B cell (primary cell): ENCODE measurements at regions not wholly inside any gene's neighbourhood (a gene's known extent, or its start where the extent isn't known, plus 50 kb on each side); places are given as distances from the start of the nearest gene placed in this dataset.

Experiments used
- ATAC-seq: fragments of 200-7000 bp; cut with Tn5 transposase; one replicate; pipeline ENCODE4 v1.10.0; 2021; ENCODE audit warnings: low read depth, mild to moderate bottlenecking, moderate number of reproducible peaks, moderate library complexity
- CTCF ChIA-PET: fragments of 350-600 bp; sonication (Branson Sonifier 250); formaldehyde crosslinking; loops from one replicate; lab custom pipeline; 2021; ENCODE audit warnings: antibody characterized with exemption, inconsistent platforms; lab: Charles Lee
- POLR2A ChIA-PET: fragments of 350-600 bp; sonication (Branson Sonifier 250); formaldehyde crosslinking; loops from one replicate; lab custom pipeline; 2021; ENCODE audit warnings: antibody characterized with exemption; lab: Charles Lee
- DNase-seq: peaks from one replicate; pipeline ENCODE4 v3.0.0; 2013
- H2AFZ ChIP-seq: 2 replicates; pipeline ENCODE4 v1.6.1; 2012; ENCODE audit warnings: mild to moderate bottlenecking, low read depth, low read length; ENCODE audit not compliant: insufficient read depth, poor library complexity, severe bottlenecking
- H3K27ac ChIP-seq, 2 donors: 1 replicate in 1 of 2; 2 replicates in 1 of 2; pipeline ENCODE4 v1.5.1; 2012 to 2013; ENCODE audit warnings: low read length in 2 of 2, mild to moderate bottlenecking in 2 of 2, moderate library complexity in 1 of 2
- H3K27me3 ChIP-seq, 4 experiments: fragments of 200-600 bp in 1 of 4; sonication (generic) in 1 of 4; replicated peaks in 1 of 4; 1 replicate in 2 of 4; 2 replicates in 2 of 4; pipeline versions ENCODE4 v1.6.1 to v1.7.0; 2013 to 2016; ENCODE audit warnings: low read length in 3 of 4, mild to moderate bottlenecking in 2 of 4, mixed read lengths in 1 of 4, moderate library complexity in 1 of 4; ENCODE audit not compliant: insufficient read depth in 4 of 4, control insufficient read depth in 3 of 4; ENCODE audit errors: control extremely low read depth in 1 of 4
- H3K36me3 ChIP-seq, 2 experiments: replicated peaks in 1 of 2; 1 replicate in 1 of 2; 2 replicates in 1 of 2; pipeline versions ENCODE4 v1.6.1 to v1.7.1; 2013; ENCODE audit warnings: low read length in 1 of 2; ENCODE audit not compliant: insufficient read depth in 2 of 2, control insufficient read depth in 1 of 2; ENCODE audit errors: control extremely low read depth in 1 of 2, extremely low read depth in 1 of 2
- H3K4me1 ChIP-seq, 2 donors: fragments of 200-600 bp in 1 of 2; sonication (generic) in 1 of 2; 1 replicate in 1 of 2; 2 replicates in 1 of 2; pipeline versions ENCODE4 v1.5.1 to v1.6.1; 2013 to 2017; ENCODE audit warnings: low read length in 2 of 2; ENCODE audit not compliant: control insufficient read depth in 2 of 2, insufficient read depth in 2 of 2
- H3K4me2 ChIP-seq: replicated peaks from 2 replicates; pipeline ENCODE3; 2012; ENCODE audit warnings: mild to moderate bottlenecking, low read depth, low read length; ENCODE audit not compliant: poor library complexity, severe bottlenecking
- H3K4me3 ChIP-seq, 5 experiments: fragments of 200-600 bp in 1 of 5; sonication (generic) in 1 of 5; 1 replicate in 3 of 5; 2 replicates in 2 of 5; pipeline versions ENCODE4 v1.5.1 to v1.7.0; 2011 to 2016; ENCODE audit warnings: low read length in 4 of 5, mild to moderate bottlenecking in 4 of 5, low read depth in 2 of 5, control low read depth in 1 of 5, moderate library complexity in 1 of 5; ENCODE audit not compliant: insufficient read depth in 1 of 5; ENCODE audit errors: control extremely low read depth in 1 of 5, extremely low read depth in 1 of 5
- H3K79me2 ChIP-seq: fragments of 200-600 bp; sonication (generic); one replicate; pipeline ENCODE4 v1.6.0; 2016; ENCODE audit warnings: low read length; ENCODE audit not compliant: control insufficient read depth, insufficient read depth
- H3K9ac ChIP-seq: fragments of 200-600 bp; sonication (generic); 2 replicates; pipeline ENCODE4 v1.6.1; 2017; ENCODE audit warnings: mild to moderate bottlenecking, low read length, moderate library complexity
- H3K9me3 ChIP-seq, 3 donors: one replicate each; pipeline versions ENCODE4 v1.6.1 to v1.7.1; 2013; ENCODE audit warnings: low read length in 2 of 3; ENCODE audit not compliant: control insufficient read depth in 2 of 3, insufficient read depth in 1 of 3; ENCODE audit errors: control extremely low read depth in 1 of 3
- H4K20me1 ChIP-seq: 2 replicates; pipeline ENCODE4 v1.6.0; 2012; ENCODE audit warnings: mild to moderate bottlenecking, low read length; ENCODE audit not compliant: insufficient read depth, control insufficient read depth, poor library complexity, severe bottlenecking
- H3K27ac Mint-ChIP-seq: one replicate; pipeline ENCODE4 v1.8.0; 2021; ENCODE audit warnings: mixed read lengths
- H3K27me3 Mint-ChIP-seq: one replicate; pipeline ENCODE4 v1.8.0; 2021; ENCODE audit warnings: mixed read lengths
- H3K4me1 Mint-ChIP-seq: one replicate; pipeline ENCODE4 v1.8.0; 2021; ENCODE audit warnings: mixed read lengths
- H3K4me3 Mint-ChIP-seq: one replicate; pipeline ENCODE4 v1.8.0; 2021; ENCODE audit warnings: mixed read lengths
- H3K9me3 Mint-ChIP-seq: one replicate; pipeline ENCODE4 v1.8.0; 2022; ENCODE audit warnings: mixed read lengths; ENCODE audit not compliant: insufficient read depth
- EZH2 ChIP-seq: IDR thresholded peaks from 2 replicates; pipeline ENCODE4 v1.6.1; 2012; ENCODE audit warnings: borderline replicate concordance, low read depth, mild to moderate bottlenecking, moderate library complexity, low read length; ENCODE audit not compliant: insufficient read depth, poor library complexity, severe bottlenecking
- WGBS: methylation state at CpG from one replicate; pipeline ENCODE4 v1.1.5; 2013; ENCODE audit warnings: missing lambda C conversion rate; ENCODE audit not compliant: insufficient coverage; 5-methylcytosine and 5-hydroxymethylcytosine counted together
- intact Hi-C: fragments of 100-400 bp; cut with micrococcal nuclease; formaldehyde crosslinking; loops from one replicate; pipeline ENCODE4 v1.10.0; 2022
- TF ChIP-seq, protein P1 (sequence below): fragments of 200-600 bp; IDR thresholded peaks from one replicate; pipeline ENCODE4 v1.8.0; 2022; ENCODE audit warnings: antibody characterized with exemption, mild to moderate bottlenecking

DNA sequence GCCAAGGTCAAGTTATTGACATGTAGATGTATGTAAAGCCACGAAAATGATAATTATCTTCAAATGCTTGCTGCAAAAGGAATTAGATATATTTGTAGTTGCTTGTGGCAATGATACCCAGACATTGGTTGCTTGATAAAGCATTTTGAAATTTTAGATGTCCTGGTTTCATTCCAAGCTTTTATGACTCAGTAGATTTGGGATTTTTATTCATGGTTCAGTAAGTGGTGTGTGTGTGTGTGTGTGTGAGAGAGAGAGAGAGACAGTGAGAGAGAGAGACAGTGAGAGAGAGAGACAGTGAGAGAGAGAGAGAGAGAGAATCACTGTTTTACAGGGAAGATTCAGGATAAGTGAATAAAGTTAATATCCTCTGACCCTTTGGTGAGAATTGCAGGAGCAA is 498.2 kb upstream of the C1orf87 start:
- POLR2A ChIA-PET: no interaction called here
- ATAC-seq (no peak), DNase-seq (no peak)
- Mint-ChIP-seq H3K4me3 (no peak overlapping the region), H3K27me3 (no peaks in the 10 kb centered on the region), H3K27ac (no peak overlapping the region), H3K4me1 (no peaks in the 10 kb centered on the region), H3K9me3 (no peaks in the 10 kb centered on the region)
- no peak for TF ChIP-seq EZH2
- TF ChIP-seq, protein P1, sequence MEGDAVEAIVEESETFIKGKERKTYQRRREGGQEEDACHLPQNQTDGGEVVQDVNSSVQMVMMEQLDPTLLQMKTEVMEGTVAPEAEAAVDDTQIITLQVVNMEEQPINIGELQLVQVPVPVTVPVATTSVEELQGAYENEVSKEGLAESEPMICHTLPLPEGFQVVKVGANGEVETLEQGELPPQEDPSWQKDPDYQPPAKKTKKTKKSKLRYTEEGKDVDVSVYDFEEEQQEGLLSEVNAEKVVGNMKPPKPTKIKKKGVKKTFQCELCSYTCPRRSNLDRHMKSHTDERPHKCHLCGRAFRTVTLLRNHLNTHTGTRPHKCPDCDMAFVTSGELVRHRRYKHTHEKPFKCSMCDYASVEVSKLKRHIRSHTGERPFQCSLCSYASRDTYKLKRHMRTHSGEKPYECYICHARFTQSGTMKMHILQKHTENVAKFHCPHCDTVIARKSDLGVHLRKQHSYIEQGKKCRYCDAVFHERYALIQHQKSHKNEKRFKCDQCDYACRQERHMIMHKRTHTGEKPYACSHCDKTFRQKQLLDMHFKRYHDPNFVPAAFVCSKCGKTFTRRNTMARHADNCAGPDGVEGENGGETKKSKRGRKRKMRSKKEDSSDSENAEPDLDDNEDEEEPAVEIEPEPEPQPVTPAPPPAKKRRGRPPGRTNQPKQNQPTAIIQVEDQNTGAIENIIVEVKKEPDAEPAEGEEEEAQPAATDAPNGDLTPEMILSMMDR: no peak
- Histone ChIP-seq H3K79me2 (no peaks in the 10 kb centered on the region), H3K9me3 (no peaks in the 10 kb centered on the region), H3K4me3 (no peak overlapping the region), H3K4me1 (no peaks in the 10 kb centered on the region), H3K9ac (no peak overlapping the region), H3K36me3 (no peaks in the 10 kb centered on the region), H3K27me3 (no peaks in the 10 kb centered on the region), H4K20me1 (no peaks in the 10 kb centered on the region), H2AFZ (no peak overlapping the region), H3K27ac (no peak overlapping the region), H3K4me2 (no peak overlapping the region)
- CTCF ChIA-PET: no interaction called here
- WGBS: 75% methylated on average over 1 of the region's 1 CpG
- intact Hi-C loops: no loop called here

DNA sequence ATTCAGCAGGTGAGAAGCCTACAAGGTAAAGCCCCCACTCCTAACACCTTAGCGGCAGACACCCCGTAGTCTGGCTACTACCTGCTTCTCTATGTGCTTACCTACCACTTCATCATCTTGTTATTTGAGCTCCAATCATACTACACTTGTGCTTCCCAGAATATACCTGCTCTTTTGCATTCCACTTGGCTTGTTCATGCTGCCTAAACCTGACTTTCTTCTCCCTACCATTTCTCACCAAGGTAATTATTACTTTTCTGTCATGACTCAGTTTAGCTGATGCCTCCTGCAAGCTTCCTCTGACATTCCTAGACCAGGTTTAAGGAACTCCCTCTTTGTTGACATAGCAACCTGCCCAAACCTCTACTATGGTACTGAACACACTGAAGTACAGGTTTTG is 495.6 kb upstream of the C1orf87 start:
- Mint-ChIP-seq H3K9me3 (no peaks in the 10 kb centered on the region), H3K4me3 (no peak overlapping the region), H3K27me3 (no peaks in the 10 kb centered on the region), H3K4me1 (no peaks in the 10 kb centered on the region), H3K27ac (no peak overlapping the region)
- H3K27me3 ChIP-seq: no peaks in the 10 kb centered on the region
- ChIA-PET POLR2A (no interaction called here), CTCF (no interaction called here)
- no peak overlapping the region for H2AFZ ChIP-seq
- no peaks in the 10 kb centered on the region for H4K20me1 ChIP-seq
- no peak overlapping the region for H3K4me2 ChIP-seq
- H3K4me1 ChIP-seq: no peaks in the 10 kb centered on the region
- H3K9ac ChIP-seq: no peak overlapping the region
- no peak for ATAC-seq
- H3K9me3 ChIP-seq: no peaks in the 10 kb centered on the region
- no peak for DNase-seq
- no peaks in the 10 kb centered on the region for H3K79me2 ChIP-seq
- H3K36me3 ChIP-seq: no peaks in the 10 kb centered on the region
- intact Hi-C loops: no loop called here
- H3K4me3 ChIP-seq: no peak overlapping the region
- 100% methylated on average over 2 of the region's 2 CpGs for WGBS
- H3K27ac ChIP-seq: no peak overlapping the region
- TF ChIP-seq, protein P1: no peak
- TF ChIP-seq EZH2: no peak
